Endothelial cell of umbilical vein (primary cell): ENCODE measurements at regions not wholly inside any gene's neighbourhood (a gene's known extent, or its start where the extent isn't known, plus 50 kb on each side); places are given as distances from the start of the nearest gene placed in this dataset.

Source experiments
- BruUV-seq: library from RNA; stranded (reverse); fragments of 400-500 nt; replicated peaks from 2 replicates; lab custom pipeline; 2021; lab: Mats Ljungman, UMichigan
- CTCF ChIA-PET: fragments of 300-600, 350-600 bp; sonication (Branson Sonifier 250); formaldehyde crosslinking; loops from one replicate; lab custom pipeline; 2021; ENCODE audit warnings: antibody characterized with exemption, inconsistent platforms; lab: Charles Lee
- POLR2A ChIA-PET: fragments of 300-600, 350-600 bp; sonication (Branson Sonifier 250); formaldehyde crosslinking; loops from one replicate; lab custom pipeline; 2021; ENCODE audit warnings: antibody characterized with exemption, inconsistent platforms; lab: Charles Lee
- DNase-seq: peaks from one replicate; pipeline ENCODE4 v3.0.0-alpha.2; 2011; ENCODE audit warnings: low read depth, low spot score
- FAIRE-seq: peaks from 2 replicates; lab custom pipeline; 2011; peaks lifted over from hg19 to GRCh38; lab: Jason Lieb, UNC
- H2AFZ ChIP-seq: 2 replicates; pipeline ENCODE4 v1.6.0; 2012; ENCODE audit warnings: low read depth, low read length, control low read depth, inconsistent platforms
- H3K27ac ChIP-seq: 2 replicates; pipeline ENCODE4 v1.5.1; 2011; ENCODE audit warnings: low read depth, mild to moderate bottlenecking, control low read depth, low read length, moderate library complexity; ENCODE audit not compliant: insufficient read depth
- H3K27me3 ChIP-seq, 2 experiments: 2 replicates each; pipeline versions ENCODE4 v1.6.0 to v1.6.1; 2011; ENCODE audit warnings: low read length in 2 of 2, mixed read lengths in 1 of 2; ENCODE audit not compliant: control insufficient read depth in 2 of 2, insufficient read depth in 2 of 2
- H3K36me3 ChIP-seq, 2 experiments: 2 replicates in 1 of 2; 3 replicates in 1 of 2; pipeline ENCODE4 v1.5.1; 2011; ENCODE audit warnings: low read length in 2 of 2, mild to moderate bottlenecking in 1 of 2, moderate library complexity in 1 of 2; ENCODE audit not compliant: control insufficient read depth in 2 of 2, insufficient read depth in 2 of 2; ENCODE audit errors: extremely low read depth in 1 of 2
- H3K4me1 ChIP-seq: 3 replicates; pipeline ENCODE4 v1.5.1; 2011; ENCODE audit warnings: mild to moderate bottlenecking, low read length; ENCODE audit not compliant: control insufficient read depth, insufficient read depth; ENCODE audit errors: extremely low read depth
- H3K4me2 ChIP-seq: 2 replicates; pipeline ENCODE4 v1.6.1; 2011; ENCODE audit warnings: low read length, control low read depth, mixed read lengths; ENCODE audit not compliant: insufficient read depth
- H3K4me3 ChIP-seq, 3 experiments: fragments of 200-600 bp in 1 of 3; sonication (generic), shearing (Covaris generic) in 1 of 3; replicated peaks in 1 of 3; 2 replicates each; pipeline ENCODE4 v1.5.1; 2011 to 2016; ENCODE audit warnings: control low read depth in 3 of 3, low read length in 3 of 3, mild to moderate bottlenecking in 2 of 3, inconsistent platforms in 1 of 3, low read depth in 1 of 3, moderate library complexity in 1 of 3; ENCODE audit not compliant: insufficient read depth in 1 of 3
- H3K79me2 ChIP-seq: 2 replicates; pipeline ENCODE4 v1.6.0; 2012; ENCODE audit warnings: low read length, inconsistent platforms; ENCODE audit not compliant: control insufficient read depth, insufficient read depth
- H3K9ac ChIP-seq: replicated peaks from 2 replicates; pipeline ENCODE3; 2011; ENCODE audit warnings: low read length, control low read depth; ENCODE audit not compliant: insufficient read depth; ENCODE audit errors: extremely low read depth
- H3K9me1 ChIP-seq: replicated peaks from 3 replicates; pipeline ENCODE4 v1.6.0; 2011; ENCODE audit warnings: mild to moderate bottlenecking, low read length; ENCODE audit not compliant: control insufficient read depth, insufficient read depth; ENCODE audit errors: extremely low read depth
- H3K9me3 ChIP-seq: replicated peaks from 2 replicates; pipeline ENCODE4 v1.5.1; 2012; ENCODE audit warnings: low read length, inconsistent platforms; ENCODE audit not compliant: control insufficient read depth, insufficient read depth
- H4K20me1 ChIP-seq: replicated peaks from 2 replicates; pipeline ENCODE3; 2011; ENCODE audit warnings: mild to moderate bottlenecking, low read length; ENCODE audit not compliant: control insufficient read depth, insufficient read depth; ENCODE audit errors: extremely low read depth
- CTCF ChIP-seq, 2 donors: IDR thresholded peaks; 1 replicate in 1 of 2; 2 replicates in 1 of 2; pipeline ENCODE4 v1.5.1; 2011; ENCODE audit warnings: low read length in 2 of 2, mild to moderate bottlenecking in 2 of 2, moderate library complexity in 2 of 2, control low read depth in 1 of 2, inconsistent platforms in 1 of 2, low read depth in 1 of 2; ENCODE audit not compliant: insufficient read depth in 1 of 2; ENCODE audit errors: extremely low read depth in 1 of 2
- EZH2 ChIP-seq: IDR thresholded peaks from 2 replicates; pipeline ENCODE4 v1.6.1; 2012; ENCODE audit warnings: borderline replicate concordance, low read depth, mild to moderate bottlenecking, moderate library complexity, low read length, inconsistent platforms; ENCODE audit not compliant: severe bottlenecking
- FOS ChIP-seq: IDR thresholded peaks from 2 replicates; pipeline ENCODE4 v1.6.1; 2011; ENCODE audit warnings: mild to moderate bottlenecking, low read length, moderate library complexity, borderline replicate concordance; ENCODE audit not compliant: insufficient read depth
- GATA2 ChIP-seq: IDR thresholded peaks from 2 replicates; pipeline ENCODE4 v1.7.0; 2011; ENCODE audit warnings: low read depth, mild to moderate bottlenecking, moderate library complexity, mixed read lengths, low read length; ENCODE audit not compliant: insufficient read length, insufficient read depth
- JUN ChIP-seq: IDR thresholded peaks from 2 replicates; pipeline ENCODE4 v1.6.1; 2011; ENCODE audit warnings: borderline replicate concordance, low read depth; ENCODE audit not compliant: insufficient read length, insufficient read depth
- MAX ChIP-seq: IDR thresholded peaks from 2 replicates; pipeline ENCODE4 v1.6.1; 2011; ENCODE audit not compliant: insufficient read depth, insufficient read length
- MYC ChIP-seq: IDR thresholded peaks from one replicate; pipeline ENCODE4 v1.6.1; 2011; ENCODE audit warnings: mild to moderate bottlenecking, low read depth, low read length
- POLR2A ChIP-seq: IDR thresholded peaks from 2 replicates; pipeline ENCODE4 v1.6.1; 2012; ENCODE audit warnings: low read depth, mild to moderate bottlenecking, control low read depth, low read length
- POLR2AphosphoS5 ChIP-seq: IDR thresholded peaks from 2 replicates; pipeline ENCODE4 v1.6.1; 2012; ENCODE audit warnings: low read depth, mild to moderate bottlenecking, control low read depth, low read length, moderate library complexity; ENCODE audit not compliant: insufficient read depth
- dilution Hi-C: fragments of 300-500 bp; cut with MboI; formaldehyde crosslinking; loops from one replicate; pipeline ENCODE4 v1.15.0; 2019; ENCODE audit warnings: low sequenced_read_pairs; ENCODE audit not compliant: extremely low pct_ligation_motif_present
- intact Hi-C: fragments of 100-400 bp; cut with micrococcal nuclease; formaldehyde crosslinking; loops from one replicate; pipeline ENCODE4 v1.10.0; 2022

GRCh38 chr3:46145147-46145546 lies 63.0 kb downstream of the CCR1 start:
- TF ChIP-seq MYC = no peak
- TF ChIP-seq MAX = no peak
- TF ChIP-seq POLR2AphosphoS5 = no peak
- TF ChIP-seq POLR2A = no peak
- no peak for TF ChIP-seq JUN
- TF ChIP-seq FOS = no peak
- no peak for TF ChIP-seq EZH2
- no peak for TF ChIP-seq GATA2
- TF ChIP-seq CTCF (IDR thresholded peaks at IDR 0.05; ENCODE audit: extremely low read depth in 1 of 2, insufficient read depth in 1 of 2, low read depth in 1 of 2, low read length in 2 of 2) = no peak
- H3K27me3 ChIP-seq = no peaks in the 10 kb centered on the region
- H3K9me3 ChIP-seq = no peaks in the 10 kb centered on the region
- H3K79me2 ChIP-seq = no peaks in the 10 kb centered on the region
- ChIA-PET CTCF (no interaction called here), POLR2A (no interaction called here)
- H3K36me3 ChIP-seq = no peaks in the 10 kb centered on the region
- H4K20me1 ChIP-seq = no peaks in the 10 kb centered on the region
- H3K9me1 ChIP-seq = no peaks in the 10 kb centered on the region
- no peak overlapping the region for H3K4me3 ChIP-seq
- no TSS peak for BruUV-seq
- H3K4me2 ChIP-seq = no peak overlapping the region
- H2AFZ ChIP-seq = no peak overlapping the region
- no peak for DNase-seq
- no peak overlapping the region for H3K27ac ChIP-seq
- FAIRE-seq = no peak
- intact Hi-C loops (no loop called here), dilution Hi-C loops (no loop called here)
- no peaks in the 10 kb centered on the region for H3K4me1 ChIP-seq
- no peak overlapping the region for H3K9ac ChIP-seq
